Cardiac muscle cell (in vitro differentiated cells and primary cell): ENCODE measurements at regions not wholly inside any gene's neighbourhood (a gene's known extent, or its start where the extent isn't known, plus 50 kb on each side); places are given as distances from the start of the nearest gene placed in this dataset.
"Not testable (repeated sequence)": the region's sequence is repeated elsewhere in the genome, so short reads cannot be mapped to it uniquely, and the experiment has no call there.

Experiments
- DNase-seq, 2 donors: peaks; one replicate each; pipeline versions ENCODE4 v3.0.0 to v3.0.0-alpha.2; 2010 to 2017; ENCODE audit warnings: low read depth in 1 of 2, low spot score in 1 of 2
- H3K27ac ChIP-seq: fragments of 200-600 bp; sonication (generic); 2 replicates; pipeline ENCODE4 v1.5.1; 2016
- H3K27me3 ChIP-seq: fragments of 200-600 bp; sonication (generic); 2 replicates; pipeline ENCODE4 v1.6.0; 2016; ENCODE audit warnings: control low read depth
- H3K36me3 ChIP-seq: fragments of 200-600 bp; sonication (generic); 2 replicates; pipeline ENCODE4 v1.5.1; 2016; ENCODE audit warnings: control low read depth
- H3K4me1 ChIP-seq: fragments of 200-600 bp; sonication (generic); 2 replicates; pipeline ENCODE4 v1.8.1; 2017; ENCODE audit warnings: low read depth, mild to moderate bottlenecking, mixed run types
- H3K4me3 ChIP-seq: fragments of 200-600 bp; sonication (generic); 2 replicates; pipeline ENCODE4 v1.5.1; 2016; ENCODE audit warnings: mild to moderate bottlenecking
- H3K9me3 ChIP-seq: fragments of 200-600 bp; sonication (generic); 2 replicates; pipeline ENCODE4 v1.5.1; 2017; ENCODE audit warnings: low read depth, mild to moderate bottlenecking, control low read depth
- TF ChIP-seq, protein P1 (sequence below): IDR thresholded peaks from 2 replicates; pipeline ENCODE4 v1.5.1; 2012; ENCODE audit warnings: low read depth, mild to moderate bottlenecking, low read length

DNA sequence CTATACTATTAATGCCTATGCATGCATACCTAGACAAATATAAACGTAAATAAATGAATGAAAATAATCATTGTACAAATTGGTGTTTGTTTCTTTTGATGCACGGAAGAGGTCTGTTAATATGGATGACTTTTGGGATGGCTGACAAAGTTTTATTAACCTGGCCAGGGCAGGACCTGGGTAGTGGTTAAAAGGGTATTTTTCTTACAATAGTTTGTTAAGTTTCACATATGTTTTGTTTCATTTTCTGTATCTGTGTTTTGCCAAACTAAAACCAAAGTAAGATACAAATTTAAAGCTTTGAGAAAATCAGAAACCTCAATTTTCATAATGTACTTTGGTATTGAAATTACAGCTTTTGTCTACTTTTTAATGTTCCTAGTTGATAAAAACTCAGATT is 222.7 kb upstream of the OLFM3 start:
- no peaks in the 10 kb centered on the region for H3K36me3 ChIP-seq
- TF ChIP-seq, protein P1, sequence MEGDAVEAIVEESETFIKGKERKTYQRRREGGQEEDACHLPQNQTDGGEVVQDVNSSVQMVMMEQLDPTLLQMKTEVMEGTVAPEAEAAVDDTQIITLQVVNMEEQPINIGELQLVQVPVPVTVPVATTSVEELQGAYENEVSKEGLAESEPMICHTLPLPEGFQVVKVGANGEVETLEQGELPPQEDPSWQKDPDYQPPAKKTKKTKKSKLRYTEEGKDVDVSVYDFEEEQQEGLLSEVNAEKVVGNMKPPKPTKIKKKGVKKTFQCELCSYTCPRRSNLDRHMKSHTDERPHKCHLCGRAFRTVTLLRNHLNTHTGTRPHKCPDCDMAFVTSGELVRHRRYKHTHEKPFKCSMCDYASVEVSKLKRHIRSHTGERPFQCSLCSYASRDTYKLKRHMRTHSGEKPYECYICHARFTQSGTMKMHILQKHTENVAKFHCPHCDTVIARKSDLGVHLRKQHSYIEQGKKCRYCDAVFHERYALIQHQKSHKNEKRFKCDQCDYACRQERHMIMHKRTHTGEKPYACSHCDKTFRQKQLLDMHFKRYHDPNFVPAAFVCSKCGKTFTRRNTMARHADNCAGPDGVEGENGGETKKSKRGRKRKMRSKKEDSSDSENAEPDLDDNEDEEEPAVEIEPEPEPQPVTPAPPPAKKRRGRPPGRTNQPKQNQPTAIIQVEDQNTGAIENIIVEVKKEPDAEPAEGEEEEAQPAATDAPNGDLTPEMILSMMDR, result no peak
- no peaks in the 10 kb centered on the region for H3K9me3 ChIP-seq
- no peak overlapping the region for H3K4me3 ChIP-seq
- no peaks in the 10 kb centered on the region for H3K27me3 ChIP-seq
- H3K4me1 ChIP-seq, result no peaks in the 10 kb centered on the region
- H3K27ac ChIP-seq, result no peak overlapping the region
- DNase-seq, result no peak

DNA sequence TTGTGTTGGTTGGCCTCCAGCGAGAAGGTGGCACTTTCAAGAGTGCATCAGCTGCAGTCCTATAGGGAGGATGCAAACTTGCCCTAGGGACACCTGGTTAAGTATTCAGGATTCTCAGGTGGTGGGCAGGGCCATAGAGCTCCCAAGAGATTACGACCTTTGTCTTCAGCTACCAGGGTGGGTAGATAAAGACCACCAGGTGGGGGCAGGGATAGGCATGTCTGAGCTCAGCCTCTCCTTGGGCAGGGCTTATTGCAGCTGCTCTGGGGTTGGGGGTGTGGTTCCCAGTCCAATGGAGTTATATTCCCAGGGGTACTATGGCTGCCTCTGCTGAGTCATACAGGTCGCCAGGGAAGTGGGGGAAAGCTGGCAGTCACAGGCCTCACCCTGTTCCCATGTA is 214.2 kb upstream of the OLFM3 start:
- not testable (repeated sequence) for H3K36me3 ChIP-seq, H3K9me3 ChIP-seq, H3K4me3 ChIP-seq, H3K27me3 ChIP-seq, H3K4me1 ChIP-seq, H3K27ac ChIP-seq, DNase-seq

DNA sequence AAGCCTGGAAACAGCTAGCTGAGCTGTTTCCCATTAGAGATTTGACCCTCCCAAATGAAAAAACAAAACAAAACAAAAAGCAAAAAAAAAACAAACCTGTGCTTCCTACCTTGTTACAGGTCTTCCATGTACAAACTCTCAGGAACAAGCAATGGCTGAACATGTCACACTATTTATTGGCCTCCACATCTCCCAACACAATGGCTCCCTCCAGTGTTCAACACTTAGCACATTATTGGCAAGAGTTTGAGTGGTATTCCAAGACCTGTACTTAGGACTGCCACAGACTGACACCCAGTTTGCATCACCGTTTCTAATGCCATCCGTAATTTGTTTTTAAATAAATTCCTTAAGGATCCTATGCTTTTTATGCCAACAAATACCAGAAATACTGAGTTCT is 195.0 kb upstream of the OLFM3 start:
- peak; percentile 8 to 73 for DNase-seq

DNA sequence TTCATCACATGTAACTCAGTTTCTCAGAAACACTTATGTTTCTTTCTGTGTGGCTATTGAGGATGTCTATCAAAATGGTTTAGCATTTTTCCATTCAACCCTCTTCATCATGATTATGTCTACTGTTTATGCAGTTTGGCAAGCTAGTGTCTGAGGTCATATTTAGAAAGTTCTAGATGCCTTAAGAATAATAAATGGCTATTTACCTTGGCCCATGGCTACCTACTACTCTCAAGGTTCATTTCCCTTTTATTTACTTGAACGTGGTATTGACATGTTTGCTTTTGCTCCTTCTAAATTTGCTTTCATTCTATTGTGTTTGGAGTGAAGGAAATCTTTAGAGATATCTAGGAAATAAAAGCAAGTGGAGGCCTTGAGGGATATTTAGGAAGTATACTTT is 193.7 kb upstream of the OLFM3 start:
- no peaks in the 10 kb centered on the region for H3K36me3 ChIP-seq
- no peak overlapping the region for H3K27ac ChIP-seq
- DNase-seq, result no peak
- no peak overlapping the region for H3K4me3 ChIP-seq
- H3K9me3 ChIP-seq, result no peaks in the 10 kb centered on the region
- H3K27me3 ChIP-seq, result no peaks in the 10 kb centered on the region
- TF ChIP-seq, protein P1, result no peak
- H3K4me1 ChIP-seq, result no peaks in the 10 kb centered on the region

More for the DNA sequence above, 195.0 kb upstream of the OLFM3 start:
- TF ChIP-seq, protein P1, result no peak
- H3K4me3 ChIP-seq, result no peak overlapping the region
- no peaks in the 10 kb centered on the region for H3K27me3 ChIP-seq
- H3K27ac ChIP-seq, result no peak overlapping the region
- no peaks in the 10 kb centered on the region for H3K9me3 ChIP-seq
- no peaks in the 10 kb centered on the region for H3K36me3 ChIP-seq
- H3K4me1 ChIP-seq, result no peaks in the 10 kb centered on the region

DNA sequence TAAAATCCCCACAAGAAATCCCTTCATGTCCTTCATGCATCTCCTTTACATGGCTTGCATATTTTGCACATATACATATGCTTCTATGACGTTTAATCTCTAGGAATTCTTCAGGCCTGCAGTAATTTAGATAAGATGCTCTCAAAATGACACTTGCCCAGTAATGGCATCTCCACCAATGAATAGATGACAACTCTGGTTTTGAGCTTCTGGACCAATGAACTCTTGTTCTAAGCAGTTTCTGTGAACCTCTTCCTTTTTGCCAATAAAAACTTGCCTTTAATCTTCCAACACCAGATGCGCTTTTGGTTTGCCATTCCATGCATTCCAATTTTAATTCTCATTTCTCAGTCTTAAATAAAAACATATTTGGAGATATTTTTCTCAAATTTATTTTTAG is 189.8 kb upstream of the OLFM3 start:
- H3K9me3 ChIP-seq, result no peaks in the 10 kb centered on the region

DNA sequence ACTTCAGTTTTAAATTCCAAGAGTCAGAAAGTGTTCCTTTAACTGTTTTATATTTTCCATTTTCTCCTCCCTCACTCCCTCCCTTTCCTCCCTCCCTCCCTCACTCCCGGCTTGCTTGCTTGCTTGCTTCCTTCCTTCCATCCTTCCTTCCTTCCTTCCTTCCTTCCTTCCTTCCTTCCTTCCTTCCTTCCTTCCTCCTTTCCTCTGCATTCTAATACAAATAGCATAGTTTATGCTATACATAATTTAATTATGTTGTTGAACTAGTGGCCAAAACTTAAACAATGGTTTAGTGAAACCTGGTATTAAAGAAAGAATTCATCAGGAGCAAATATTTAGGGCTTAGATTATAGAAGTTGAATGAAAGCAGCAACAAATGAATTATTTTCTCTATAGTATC is 188.5 kb upstream of the OLFM3 start:
- no peak for DNase-seq
- Histone ChIP-seq H3K36me3 (no peaks in the 10 kb centered on the region), H3K27me3 (no peaks in the 10 kb centered on the region), H3K4me3 (no peak overlapping the region), H3K27ac (no peak overlapping the region), H3K9me3 (no peaks in the 10 kb centered on the region), H3K4me1 (no peaks in the 10 kb centered on the region)
- TF ChIP-seq, protein P1, result no peak

More for the DNA sequence above, 189.8 kb upstream of the OLFM3 start:
- H3K4me3 ChIP-seq, result no peak overlapping the region
- H3K27ac ChIP-seq, result no peak overlapping the region
- H3K4me1 ChIP-seq, result no peaks in the 10 kb centered on the region
- H3K36me3 ChIP-seq, result no peaks in the 10 kb centered on the region
- no peaks in the 10 kb centered on the region for H3K27me3 ChIP-seq
- TF ChIP-seq, protein P1, result no peak
- DNase-seq, result no peak
